B cell (primary cell): ENCODE measurements at regions not wholly inside any gene's neighbourhood (a gene's known extent, or its start where the extent isn't known, plus 50 kb on each side); places are given as distances from the start of the nearest gene placed in this dataset.

Experiments
- ATAC-seq: fragments of 200-7000 bp; cut with Tn5 transposase; one replicate; pipeline ENCODE4 v1.10.0; 2021; ENCODE audit warnings: low read depth, mild to moderate bottlenecking, moderate number of reproducible peaks, moderate library complexity
- CTCF ChIA-PET: fragments of 350-600 bp; sonication (Branson Sonifier 250); formaldehyde crosslinking; loops from one replicate; lab custom pipeline; 2021; ENCODE audit warnings: antibody characterized with exemption, inconsistent platforms; lab: Charles Lee
- POLR2A ChIA-PET: fragments of 350-600 bp; sonication (Branson Sonifier 250); formaldehyde crosslinking; loops from one replicate; lab custom pipeline; 2021; ENCODE audit warnings: antibody characterized with exemption; lab: Charles Lee
- DNase-seq: peaks from one replicate; pipeline ENCODE4 v3.0.0; 2013
- H2AFZ ChIP-seq: 2 replicates; pipeline ENCODE4 v1.6.1; 2012; ENCODE audit warnings: mild to moderate bottlenecking, low read depth, low read length; ENCODE audit not compliant: insufficient read depth, poor library complexity, severe bottlenecking
- H3K27ac ChIP-seq, 2 donors: 1 replicate in 1 of 2; 2 replicates in 1 of 2; pipeline ENCODE4 v1.5.1; 2012 to 2013; ENCODE audit warnings: low read length in 2 of 2, mild to moderate bottlenecking in 2 of 2, moderate library complexity in 1 of 2
- H3K27me3 ChIP-seq, 4 experiments: fragments of 200-600 bp in 1 of 4; sonication (generic) in 1 of 4; replicated peaks in 1 of 4; 1 replicate in 2 of 4; 2 replicates in 2 of 4; pipeline versions ENCODE4 v1.6.1 to v1.7.0; 2013 to 2016; ENCODE audit warnings: low read length in 3 of 4, mild to moderate bottlenecking in 2 of 4, mixed read lengths in 1 of 4, moderate library complexity in 1 of 4; ENCODE audit not compliant: insufficient read depth in 4 of 4, control insufficient read depth in 3 of 4; ENCODE audit errors: control extremely low read depth in 1 of 4
- H3K36me3 ChIP-seq, 2 experiments: replicated peaks in 1 of 2; 1 replicate in 1 of 2; 2 replicates in 1 of 2; pipeline versions ENCODE4 v1.6.1 to v1.7.1; 2013; ENCODE audit warnings: low read length in 1 of 2; ENCODE audit not compliant: insufficient read depth in 2 of 2, control insufficient read depth in 1 of 2; ENCODE audit errors: control extremely low read depth in 1 of 2, extremely low read depth in 1 of 2
- H3K4me1 ChIP-seq, 2 donors: fragments of 200-600 bp in 1 of 2; sonication (generic) in 1 of 2; 1 replicate in 1 of 2; 2 replicates in 1 of 2; pipeline versions ENCODE4 v1.5.1 to v1.6.1; 2013 to 2017; ENCODE audit warnings: low read length in 2 of 2; ENCODE audit not compliant: control insufficient read depth in 2 of 2, insufficient read depth in 2 of 2
- H3K4me2 ChIP-seq: replicated peaks from 2 replicates; pipeline ENCODE3; 2012; ENCODE audit warnings: mild to moderate bottlenecking, low read depth, low read length; ENCODE audit not compliant: poor library complexity, severe bottlenecking
- H3K4me3 ChIP-seq, 5 experiments: fragments of 200-600 bp in 1 of 5; sonication (generic) in 1 of 5; 1 replicate in 3 of 5; 2 replicates in 2 of 5; pipeline versions ENCODE4 v1.5.1 to v1.7.0; 2011 to 2016; ENCODE audit warnings: low read length in 4 of 5, mild to moderate bottlenecking in 4 of 5, low read depth in 2 of 5, control low read depth in 1 of 5, moderate library complexity in 1 of 5; ENCODE audit not compliant: insufficient read depth in 1 of 5; ENCODE audit errors: control extremely low read depth in 1 of 5, extremely low read depth in 1 of 5
- H3K79me2 ChIP-seq: fragments of 200-600 bp; sonication (generic); one replicate; pipeline ENCODE4 v1.6.0; 2016; ENCODE audit warnings: low read length; ENCODE audit not compliant: control insufficient read depth, insufficient read depth
- H3K9ac ChIP-seq: fragments of 200-600 bp; sonication (generic); 2 replicates; pipeline ENCODE4 v1.6.1; 2017; ENCODE audit warnings: mild to moderate bottlenecking, low read length, moderate library complexity
- H3K9me3 ChIP-seq, 3 donors: one replicate each; pipeline versions ENCODE4 v1.6.1 to v1.7.1; 2013; ENCODE audit warnings: low read length in 2 of 3; ENCODE audit not compliant: control insufficient read depth in 2 of 3, insufficient read depth in 1 of 3; ENCODE audit errors: control extremely low read depth in 1 of 3
- H4K20me1 ChIP-seq: 2 replicates; pipeline ENCODE4 v1.6.0; 2012; ENCODE audit warnings: mild to moderate bottlenecking, low read length; ENCODE audit not compliant: insufficient read depth, control insufficient read depth, poor library complexity, severe bottlenecking
- H3K27ac Mint-ChIP-seq: one replicate; pipeline ENCODE4 v1.8.0; 2021; ENCODE audit warnings: mixed read lengths
- H3K27me3 Mint-ChIP-seq: one replicate; pipeline ENCODE4 v1.8.0; 2021; ENCODE audit warnings: mixed read lengths
- H3K4me1 Mint-ChIP-seq: one replicate; pipeline ENCODE4 v1.8.0; 2021; ENCODE audit warnings: mixed read lengths
- H3K4me3 Mint-ChIP-seq: one replicate; pipeline ENCODE4 v1.8.0; 2021; ENCODE audit warnings: mixed read lengths
- H3K9me3 Mint-ChIP-seq: one replicate; pipeline ENCODE4 v1.8.0; 2022; ENCODE audit warnings: mixed read lengths; ENCODE audit not compliant: insufficient read depth
- CTCF ChIP-seq: fragments of 200-600 bp; IDR thresholded peaks from one replicate; pipeline ENCODE4 v1.8.0; 2022; ENCODE audit warnings: antibody characterized with exemption, mild to moderate bottlenecking
- EZH2 ChIP-seq: IDR thresholded peaks from 2 replicates; pipeline ENCODE4 v1.6.1; 2012; ENCODE audit warnings: borderline replicate concordance, low read depth, mild to moderate bottlenecking, moderate library complexity, low read length; ENCODE audit not compliant: insufficient read depth, poor library complexity, severe bottlenecking
- WGBS: methylation state at CpG from one replicate; pipeline ENCODE4 v1.1.5; 2013; ENCODE audit warnings: missing lambda C conversion rate; ENCODE audit not compliant: insufficient coverage; 5-methylcytosine and 5-hydroxymethylcytosine counted together
- intact Hi-C: fragments of 100-400 bp; cut with micrococcal nuclease; formaldehyde crosslinking; loops from one replicate; pipeline ENCODE4 v1.10.0; 2022

GRCh38 chr2:5339473-5339872, 352.7 kb upstream of the SOX11 start:
- H3K9ac ChIP-seq = no peak overlapping the region
- DNase-seq = no peak
- H3K36me3 ChIP-seq = no peaks in the 10 kb centered on the region
- no peak overlapping the region for H3K4me3 Mint-ChIP-seq
- no peaks in the 10 kb centered on the region for H3K4me1 Mint-ChIP-seq
- POLR2A ChIA-PET = no interaction called here
- no peak for ATAC-seq
- no peak overlapping the region for H3K4me2 ChIP-seq
- no peaks in the 10 kb centered on the region for H3K4me1 ChIP-seq
- H3K27me3 Mint-ChIP-seq = no peaks in the 10 kb centered on the region
- H3K4me3 ChIP-seq = no peak overlapping the region
- CTCF ChIA-PET = no interaction called here
- no peak overlapping the region for H3K27ac ChIP-seq
- H2AFZ ChIP-seq = no peak overlapping the region
- no peaks in the 10 kb centered on the region for H3K79me2 ChIP-seq
- H3K27me3 ChIP-seq = no peaks in the 10 kb centered on the region
- H3K9me3 Mint-ChIP-seq = no peaks in the 10 kb centered on the region
- intact Hi-C loops = no loop called here
- no peaks in the 10 kb centered on the region for H4K20me1 ChIP-seq
- TF ChIP-seq CTCF = no peak
- TF ChIP-seq EZH2 = no peak
- H3K9me3 ChIP-seq = no peaks in the 10 kb centered on the region
- no peak overlapping the region for H3K27ac Mint-ChIP-seq

GRCh38 chr2:5343785-5344335, 348.3 kb upstream of the SOX11 start:
- Histone ChIP-seq H3K9ac (no peak overlapping the region), H3K9me3 (peaks cover 0 to 9% (median 3%) of the 10 kb centered on the region in 3 donors), H3K27me3 (no peaks in the 10 kb centered on the region), H3K4me2 (no peak overlapping the region), H3K36me3 (no peaks in the 10 kb centered on the region), H4K20me1 (no peaks in the 10 kb centered on the region), H3K27ac (no peak overlapping the region), H3K4me3 (no peak overlapping the region), H2AFZ (no peak overlapping the region), H3K79me2 (no peaks in the 10 kb centered on the region), H3K4me1 (no peaks in the 10 kb centered on the region)
- Mint-ChIP-seq H3K27ac (no peak overlapping the region), H3K9me3 (no peaks in the 10 kb centered on the region), H3K4me1 (no peaks in the 10 kb centered on the region), H3K4me3 (no peak overlapping the region), H3K27me3 (no peaks in the 10 kb centered on the region)
- ChIA-PET POLR2A (no interaction called here), CTCF (no interaction called here)
- intact Hi-C loops = no loop called here
- 20% methylated on average over 1 of the region's 6 CpGs for WGBS
- ATAC-seq (no peak), DNase-seq (no peak)
- TF ChIP-seq CTCF = no peak
- TF ChIP-seq EZH2 = no peak
